Kidney capillary endothelial cell (primary cell): ENCODE measurements at regions not wholly inside any gene's neighbourhood (a gene's known extent, or its start where the extent isn't known, plus 50 kb on each side); places are given as distances from the start of the nearest gene placed in this dataset.
A peak's percentile ranks its signal among the peaks of the same experiment; 100 is the strongest.
"Not testable (repeated sequence)": the region's sequence is repeated elsewhere in the genome, so short reads cannot be mapped to it uniquely, and the experiment has no call there.

Source experiments
- DNase-seq: peaks from one replicate; pipeline ENCODE4 v3.0.0-alpha.2; 2018; ENCODE audit warnings: low spot score

- no peak for DNase-seq
Observed at GRCh38 chr2:8139668-8140200, 542.1 kb upstream of the ID2 start.

- no peak for DNase-seq
Observed at GRCh38 chr2:8141079-8141707, 540.7 kb upstream of the ID2 start.

GRCh38 chr2:8141780-8142179 lies 540.1 kb upstream of the ID2 start:
- no peak for DNase-seq

- no peak for DNase-seq
Observed at GRCh38 chr2:8142461-8142860, 539.4 kb upstream of the ID2 start.

- no peak for DNase-seq
Observed at GRCh38 chr2:8144131-8144631, 537.7 kb upstream of the ID2 start.

GRCh38 chr2:8144785-8145184 lies 537.1 kb upstream of the ID2 start:
- DNase-seq = no peak

GRCh38 chr2:8145375-8145774 lies 536.5 kb upstream of the ID2 start:
- not testable (repeated sequence) for DNase-seq

- DNase-seq = no peak
Observed at GRCh38 chr2:8146132-8147005, 535.5 kb upstream of the ID2 start.

- DNase-seq = peak; percentile 61
Observed at GRCh38 chr2:8148260-8149006, 533.4 kb upstream of the ID2 start.

GRCh38 chr2:8149007-8149405 lies 532.9 kb upstream of the ID2 start:
- no peak for DNase-seq

- no peak for DNase-seq
Observed at GRCh38 chr2:8149985-8150539, 531.8 kb upstream of the ID2 start.

- peak; percentile 44 for DNase-seq
Observed at GRCh38 chr2:8151888-8152287, 530.0 kb upstream of the ID2 start.

- DNase-seq = no peak
Observed at GRCh38 chr2:8152392-8153257, 529.2 kb upstream of the ID2 start.

- DNase-seq = no peak
Observed at GRCh38 chr2:8153258-8153718, 528.6 kb upstream of the ID2 start.

GRCh38 chr2:8154270-8154669 lies 527.6 kb upstream of the ID2 start:
- peak; percentile 47 for DNase-seq

GRCh38 chr2:8154936-8155335 lies 526.9 kb upstream of the ID2 start:
- peak; percentile 55 for DNase-seq

GRCh38 chr2:8157621-8158430 lies 524.0 kb upstream of the ID2 start:
- DNase-seq = no peak

- DNase-seq = no peak
Observed at GRCh38 chr2:8158711-8159110, 523.1 kb upstream of the ID2 start.

GRCh38 chr2:8159211-8159965 lies 522.5 kb upstream of the ID2 start:
- no peak for DNase-seq
